SK-MEL-5 (cell line): ENCODE measurements at regions not wholly inside any gene's neighbourhood (a gene's known extent, or its start where the extent isn't known, plus 50 kb on each side); places are given as distances from the start of the nearest gene placed in this dataset.

Source experiments
- DNase-seq: peaks from one replicate; pipeline ENCODE4 v3.0.0-alpha.2; 2016; ENCODE audit warnings: low read depth, low spot score
- in situ Hi-C: cut with HindIII; loops from 2 replicates; pipeline ENCODE4 v1.10.0; 2016; ENCODE audit warnings: low sequenced_read_pairs, high pct_unique_total_duplicates, low pct_unique_long_range_greater_than_20kb

- in situ Hi-C loops, result no loop called here
- DNase-seq, result no peak
These were observed 127.9 kb upstream of the HS3ST3A1 start for GRCh38 chr17:13729466-13730134.

- in situ Hi-C loops, result no loop called here
- DNase-seq, result no peak
These were observed 133.2 kb upstream of the HS3ST3A1 start for GRCh38 chr17:13734880-13735279.

- in situ Hi-C loops, result no loop called here
- peak; percentile 26 for DNase-seq
These were observed 133.7 kb upstream of the HS3ST3A1 start for GRCh38 chr17:13735444-13735843.

GRCh38 chr17:13735861-13736260, 134.1 kb upstream of the HS3ST3A1 start:
- no peak for DNase-seq
- in situ Hi-C loops, result no loop called here

- no peak for DNase-seq
- in situ Hi-C loops, result no loop called here
These were observed 135.2 kb upstream of the HS3ST3A1 start for GRCh38 chr17:13736916-13737315.

- in situ Hi-C loops, result no loop called here
- DNase-seq, result no peak
These were observed 139.0 kb upstream of the HS3ST3A1 start for GRCh38 chr17:13740686-13741085.

GRCh38 chr17:13741744-13742143, 140.0 kb upstream of the HS3ST3A1 start:
- in situ Hi-C loops, result no loop called here
- DNase-seq, result no peak

- in situ Hi-C loops, result no loop called here
- no peak for DNase-seq
These were observed 142.2 kb upstream of the HS3ST3A1 start for GRCh38 chr17:13743906-13744305.

- no peak for DNase-seq
- in situ Hi-C loops, result no loop called here
These were observed 144.7 kb upstream of the HS3ST3A1 start for GRCh38 chr17:13746404-13746803.

- in situ Hi-C loops, result no loop called here
- DNase-seq, result no peak
These were observed 147.6 kb upstream of the HS3ST3A1 start for GRCh38 chr17:13749166-13749890.

- DNase-seq, result no peak
- in situ Hi-C loops, result no loop called here
These were observed 148.1 kb upstream of the HS3ST3A1 start for GRCh38 chr17:13749891-13750235.

- no peak for DNase-seq
- in situ Hi-C loops, result no loop called here
These were observed 149.4 kb upstream of the HS3ST3A1 start for GRCh38 chr17:13750816-13751793.

- DNase-seq, result no peak
- in situ Hi-C loops, result no loop called here
These were observed 151.4 kb upstream of the HS3ST3A1 start for GRCh38 chr17:13753154-13753553.

- in situ Hi-C loops, result no loop called here
These were observed 152.0 kb upstream of the HS3ST3A1 start for GRCh38 chr17:13753771-13754170.

GRCh38 chr17:13755851-13756250, 154.1 kb upstream of the HS3ST3A1 start:
- in situ Hi-C loops, result no loop called here
- DNase-seq, result no peak

More at GRCh38 chr17:13753771-13754170, 152.0 kb upstream of the HS3ST3A1 start:
- DNase-seq, result no peak

GRCh38 chr17:13756763-13757162, 155.0 kb upstream of the HS3ST3A1 start:
- DNase-seq, result no peak
- in situ Hi-C loops, result no loop called here

GRCh38 chr17:13757871-13758270, 156.1 kb upstream of the HS3ST3A1 start:
- in situ Hi-C loops, result no loop called here

More at GRCh38 chr17:13757871-13758270, 156.1 kb upstream of the HS3ST3A1 start:
- no peak for DNase-seq
